ENCODE measurements at regions not wholly inside any gene's neighbourhood (a gene's known extent, or its start where the extent isn't known, plus 50 kb on each side); places are given as distances from the start of the nearest gene placed in this dataset.

DNA sequence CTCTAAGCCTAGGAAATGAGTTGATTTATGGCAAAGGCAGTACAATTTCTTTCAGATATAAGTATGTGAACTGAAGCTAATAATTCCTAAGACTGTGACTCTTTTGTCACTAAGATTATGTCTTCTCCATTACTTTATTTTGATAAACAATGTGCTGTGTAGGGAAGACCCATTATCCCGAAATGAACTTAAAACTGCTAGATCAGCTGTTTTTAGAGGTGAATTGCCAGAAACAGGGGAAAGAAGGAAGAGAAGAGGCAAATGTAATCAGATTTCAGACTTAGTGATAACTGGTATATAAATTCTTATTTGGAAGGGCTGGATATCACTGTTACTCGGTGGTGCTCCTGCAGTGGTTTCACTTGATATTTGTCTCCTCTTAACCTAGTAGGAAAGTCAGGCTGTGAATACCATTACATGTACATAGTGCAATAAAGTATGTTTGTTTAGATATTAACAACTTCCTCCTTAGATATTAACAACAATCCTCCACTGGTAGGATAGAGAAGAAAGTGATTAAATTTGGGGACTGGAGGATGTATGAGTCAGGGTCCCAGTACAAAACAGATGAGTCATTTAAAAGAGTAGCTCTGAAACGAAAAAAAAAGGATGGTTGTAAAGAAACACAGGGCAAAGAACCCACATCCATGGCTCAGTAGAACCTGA is 338.5 kb upstream of the KCNH8 start:
- TF ChIP-seq POLR2A (IDR thresholded peaks at IDR 0.05; ENCODE audit: extremely low read depth, insufficient read length): no peak
- TF ChIP-seq, protein P1, sequence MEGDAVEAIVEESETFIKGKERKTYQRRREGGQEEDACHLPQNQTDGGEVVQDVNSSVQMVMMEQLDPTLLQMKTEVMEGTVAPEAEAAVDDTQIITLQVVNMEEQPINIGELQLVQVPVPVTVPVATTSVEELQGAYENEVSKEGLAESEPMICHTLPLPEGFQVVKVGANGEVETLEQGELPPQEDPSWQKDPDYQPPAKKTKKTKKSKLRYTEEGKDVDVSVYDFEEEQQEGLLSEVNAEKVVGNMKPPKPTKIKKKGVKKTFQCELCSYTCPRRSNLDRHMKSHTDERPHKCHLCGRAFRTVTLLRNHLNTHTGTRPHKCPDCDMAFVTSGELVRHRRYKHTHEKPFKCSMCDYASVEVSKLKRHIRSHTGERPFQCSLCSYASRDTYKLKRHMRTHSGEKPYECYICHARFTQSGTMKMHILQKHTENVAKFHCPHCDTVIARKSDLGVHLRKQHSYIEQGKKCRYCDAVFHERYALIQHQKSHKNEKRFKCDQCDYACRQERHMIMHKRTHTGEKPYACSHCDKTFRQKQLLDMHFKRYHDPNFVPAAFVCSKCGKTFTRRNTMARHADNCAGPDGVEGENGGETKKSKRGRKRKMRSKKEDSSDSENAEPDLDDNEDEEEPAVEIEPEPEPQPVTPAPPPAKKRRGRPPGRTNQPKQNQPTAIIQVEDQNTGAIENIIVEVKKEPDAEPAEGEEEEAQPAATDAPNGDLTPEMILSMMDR (IDR thresholded peaks at IDR 0.05; ENCODE audit: low read depth, low read length): no peak
- TF ChIP-seq, protein P2, sequence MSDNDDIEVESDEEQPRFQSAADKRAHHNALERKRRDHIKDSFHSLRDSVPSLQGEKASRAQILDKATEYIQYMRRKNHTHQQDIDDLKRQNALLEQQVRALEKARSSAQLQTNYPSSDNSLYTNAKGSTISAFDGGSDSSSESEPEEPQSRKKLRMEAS (IDR thresholded peaks at IDR 0.05; ENCODE audit: low read depth, low read length): no peak

Data from NB4 (cell line).